ENCODE measurements at regions not wholly inside any gene's neighbourhood (a gene's known extent, or its start where the extent isn't known, plus 50 kb on each side); places are given as distances from the start of the nearest gene placed in this dataset.
"Not testable (repeated sequence)": the region's sequence is repeated elsewhere in the genome, so short reads cannot be mapped to it uniquely, and the experiment has no call there.

- not testable (repeated sequence) for DNase-seq
These were observed 60.5 kb downstream of the AREG start for GRCh38 chr4:74505355-74505978.

- peak; percentile 27 to 64 for DNase-seq
These were observed 64.4 kb downstream of the AREG start for GRCh38 chr4:74509363-74509762.

GRCh38 chr4:74516303-74516702 lies 71.4 kb downstream of the AREG start:
- no peak for DNase-seq

GRCh38 chr4:74517996-74518395 lies 73.1 kb downstream of the AREG start:
- DNase-seq = no peak

GRCh38 chr4:74522251-74522991 lies 77.5 kb downstream of the AREG start:
- no peak for DNase-seq

- no peak for DNase-seq
These were observed 78.2 kb downstream of the AREG start for GRCh38 chr4:74523096-74523495.

- DNase-seq = peak in 1 of 2 donors; percentile 36
These were observed 80.0 kb downstream of the AREG start for GRCh38 chr4:74524985-74525384.

GRCh38 chr4:74527049-74527448 lies 82.1 kb downstream of the AREG start:
- no peak for DNase-seq

- DNase-seq = no peak
These were observed 83.2 kb downstream of the AREG start for GRCh38 chr4:74528178-74528577.

GRCh38 chr4:74529284-74530041 lies 84.5 kb downstream of the AREG start:
- DNase-seq = no peak

GRCh38 chr4:74531963-74532794 lies 87.2 kb downstream of the AREG start:
- DNase-seq = peak; percentile 67 to 70

GRCh38 chr4:74534121-74534520 lies 89.2 kb downstream of the AREG start:
- no peak for DNase-seq

- no peak for DNase-seq
These were observed 90.0 kb downstream of the AREG start for GRCh38 chr4:74534936-74535335.

- no peak for DNase-seq
These were observed 90.6 kb downstream of the AREG start for GRCh38 chr4:74535512-74535911.

- DNase-seq = peak in 1 of 2 donors; percentile 36
These were observed 91.6 kb downstream of the AREG start for GRCh38 chr4:74536557-74536956.

GRCh38 chr4:74537459-74537858 lies 92.5 kb downstream of the AREG start:
- DNase-seq = no peak

- DNase-seq = peak; percentile 33 to 48
These were observed 94.3 kb downstream of the AREG start for GRCh38 chr4:74539044-74539790.

GRCh38 chr4:74540193-74540592 lies 95.3 kb downstream of the AREG start:
- DNase-seq = no peak

- DNase-seq = no peak
These were observed 96.7 kb downstream of the AREG start for GRCh38 chr4:74541667-74542066.

- peak; percentile 61 to 67 for DNase-seq
These were observed 98.4 kb downstream of the AREG start for GRCh38 chr4:74543231-74543781.

GRCh38 chr4:74543983-74544382 lies 99.0 kb downstream of the AREG start:
- DNase-seq = no peak
